H1 (cell line): ENCODE measurements at regions not wholly inside any gene's neighbourhood (a gene's known extent, or its start where the extent isn't known, plus 50 kb on each side); places are given as distances from the start of the nearest gene placed in this dataset.

Experiments
- CTCF ChIA-PET: fragments of 300-600 bp; sonication (Branson Sonifier 250); formaldehyde crosslinking; loops from one replicate; lab custom pipeline; 2021; ENCODE audit not compliant: partially characterized antibody; lab: Charles Lee
- POLR2A ChIA-PET: fragments of 300-600 bp; sonication (Branson Sonifier 250); formaldehyde crosslinking; loops from one replicate; lab custom pipeline; 2021; ENCODE audit warnings: inconsistent platforms; ENCODE audit not compliant: partially characterized antibody; lab: Charles Lee
- DNase-seq, 2 experiments: peaks; one replicate each; pipeline versions ENCODE4 v3.0.0 to v3.0.0-alpha.2; 2010 to 2022; ENCODE audit warnings: low spot score in 2 of 2, low read depth in 1 of 2, mixed read lengths in 1 of 2
- FAIRE-seq: peaks from 2 replicates; lab custom pipeline; 2011; peaks lifted over from hg19 to GRCh38; lab: Jason Lieb, UNC
- H2AFZ ChIP-seq: 2 replicates; pipeline ENCODE4 v1.8.1; 2012; ENCODE audit warnings: low read length, inconsistent platforms
- H2AK5ac ChIP-seq: 2 replicates; pipeline ENCODE4 v1.6.1; 2013; ENCODE audit warnings: low read depth, low read length
- H2BK120ac ChIP-seq: replicated peaks from 2 replicates; pipeline ENCODE3; 2013; ENCODE audit warnings: low read depth, low read length, inconsistent platforms
- H2BK12ac ChIP-seq: 2 replicates; pipeline ENCODE4 v1.6.1; 2013; ENCODE audit warnings: low read depth, low read length
- H2BK15ac ChIP-seq: 2 replicates; pipeline ENCODE4 v1.6.1; 2013; ENCODE audit warnings: low read length
- H2BK20ac ChIP-seq: 2 replicates; pipeline ENCODE4 v1.6.1; 2013; ENCODE audit warnings: low read length
- H2BK5ac ChIP-seq: 2 replicates; pipeline ENCODE4 v1.6.1; 2013; ENCODE audit warnings: low read depth, low read length
- H3K14ac ChIP-seq: 2 replicates; pipeline ENCODE4 v1.6.1; 2013; ENCODE audit warnings: inconsistent platforms; ENCODE audit not compliant: insufficient read length
- H3K18ac ChIP-seq: 2 replicates; pipeline ENCODE4 v1.6.1; 2013; ENCODE audit warnings: low read length; ENCODE audit errors: extremely low read depth
- H3K23ac ChIP-seq: 2 replicates; pipeline ENCODE4 v1.6.1; 2013; ENCODE audit warnings: inconsistent platforms; ENCODE audit not compliant: insufficient read length
- H3K23me2 ChIP-seq: 2 replicates; pipeline ENCODE4 v1.6.1; 2013; ENCODE audit warnings: low read depth, low read length
- H3K27ac ChIP-seq: 2 replicates; pipeline ENCODE4 v1.6.1; 2011; ENCODE audit warnings: low read depth, low read length, inconsistent platforms
- H3K27me3 ChIP-seq, 4 experiments: replicated peaks in 1 of 4; 1 replicate in 1 of 4; 2 replicates in 3 of 4; pipeline versions ENCODE4 v1.6.1 to v1.8.1; 2011 to 2013; ENCODE audit warnings: low read length in 3 of 4, mild to moderate bottlenecking in 3 of 4, inconsistent platforms in 2 of 4, mixed read lengths in 2 of 4, moderate library complexity in 1 of 4; ENCODE audit not compliant: control insufficient read depth in 3 of 4, insufficient read depth in 3 of 4; ENCODE audit errors: extremely low read depth in 1 of 4
- H3K36me3 ChIP-seq, 4 experiments: 2 replicates each; pipeline versions ENCODE4 v1.6.1 to v1.8.1; 2011 to 2013; ENCODE audit warnings: mild to moderate bottlenecking in 4 of 4, low read length in 3 of 4, moderate library complexity in 2 of 4, control low read depth in 1 of 4, inconsistent platforms in 1 of 4; ENCODE audit not compliant: insufficient read depth in 4 of 4, control insufficient read depth in 2 of 4
- H3K4ac ChIP-seq: replicated peaks from 2 replicates; pipeline ENCODE3; 2013; ENCODE audit warnings: low read length, low read depth, mixed read lengths, inconsistent platforms; ENCODE audit not compliant: insufficient read length
- H3K4me1 ChIP-seq, 4 experiments: replicated peaks in 1 of 4; 1 replicate in 1 of 4; 2 replicates in 3 of 4; pipeline versions ENCODE4 v1.6.1 to v1.8.1; 2011 to 2013; ENCODE audit warnings: low read length in 3 of 4, inconsistent platforms in 2 of 4, mixed read lengths in 1 of 4; ENCODE audit not compliant: insufficient read depth in 4 of 4, control insufficient read depth in 3 of 4
- H3K4me2 ChIP-seq, 2 experiments: 2 replicates each; pipeline versions ENCODE4 v1.6.1 to v1.8.1; 2011 to 2013; ENCODE audit warnings: low read depth in 2 of 2, low read length in 2 of 2, control low read depth in 1 of 2, inconsistent platforms in 1 of 2, mild to moderate bottlenecking in 1 of 2; ENCODE audit not compliant: insufficient read depth in 1 of 2
- H3K4me3 ChIP-seq, 4 experiments: fragments of 200-600, 300-600 bp in 1 of 4; sonication (generic), shearing (Covaris generic), sonication (Bioruptor Twin) in 1 of 4; 2 replicates each; pipeline versions ENCODE4 v1.5.1 to v1.8.1; 2011 to 2016; ENCODE audit warnings: low read length in 4 of 4, low read depth in 3 of 4, control low read depth in 2 of 4, inconsistent platforms in 2 of 4, mild to moderate bottlenecking in 2 of 4, mixed read lengths in 1 of 4, moderate library complexity in 1 of 4; ENCODE audit not compliant: insufficient read depth in 2 of 4; ENCODE audit errors: extremely low read depth in 1 of 4
- H3K56ac ChIP-seq: replicated peaks from 2 replicates; pipeline ENCODE3; 2013; ENCODE audit warnings: low read depth, mild to moderate bottlenecking, mixed read lengths, low read length, inconsistent platforms; ENCODE audit not compliant: insufficient read length
- H3K79me1 ChIP-seq: 2 replicates; pipeline ENCODE4 v1.6.1; 2013; ENCODE audit warnings: low read depth, low read length, control low read depth
- H3K79me2 ChIP-seq, 2 experiments: 2 replicates each; pipeline versions ENCODE4 v1.6.1 to v1.8.1; 2012 to 2013; ENCODE audit warnings: low read length in 2 of 2, mild to moderate bottlenecking in 2 of 2, inconsistent platforms in 1 of 2; ENCODE audit not compliant: insufficient read depth in 2 of 2, control insufficient read depth in 1 of 2
- H3K9ac ChIP-seq, 4 experiments: replicated peaks in 1 of 4; 1 replicate in 1 of 4; 2 replicates in 3 of 4; pipeline versions ENCODE4 v1.6.1 to v1.8.1; 2011 to 2013; ENCODE audit warnings: low read depth in 3 of 4, low read length in 3 of 4, control low read depth in 2 of 4, mild to moderate bottlenecking in 2 of 4, moderate library complexity in 2 of 4, inconsistent platforms in 1 of 4; ENCODE audit errors: extremely low read depth in 1 of 4
- H3K9me3 ChIP-seq, 2 experiments: 2 replicates each; pipeline versions ENCODE4 v1.6.1 to v1.8.1; 2012 to 2013; ENCODE audit warnings: mild to moderate bottlenecking in 2 of 2, moderate library complexity in 2 of 2, control low read depth in 1 of 2, inconsistent platforms in 1 of 2, low read depth in 1 of 2, low read length in 1 of 2, mixed read lengths in 1 of 2; ENCODE audit not compliant: insufficient read depth in 2 of 2
- H4K20me1 ChIP-seq, 2 experiments: replicated peaks in 1 of 2; 2 replicates each; pipeline versions ENCODE3 to v1.8.1; 2011 to 2013; ENCODE audit warnings: inconsistent platforms in 2 of 2, low read length in 2 of 2, mild to moderate bottlenecking in 1 of 2; ENCODE audit not compliant: insufficient read depth in 2 of 2, control insufficient read depth in 1 of 2
- H4K5ac ChIP-seq: 2 replicates; pipeline ENCODE4 v1.6.1; 2013; ENCODE audit warnings: low read length, low read depth, mixed read lengths, inconsistent platforms; ENCODE audit not compliant: insufficient read length
- H4K8ac ChIP-seq: 2 replicates; pipeline ENCODE4 v1.8.0; 2013; ENCODE audit warnings: mild to moderate bottlenecking, moderate library complexity, low read length, inconsistent platforms; ENCODE audit not compliant: insufficient read depth; ENCODE audit errors: extremely low read depth
- H4K91ac ChIP-seq: replicated peaks from 2 replicates; pipeline ENCODE3; 2013; ENCODE audit warnings: low read length, mixed read lengths, inconsistent platforms; ENCODE audit not compliant: insufficient read length
- GABPA ChIP-seq: IDR thresholded peaks from 2 replicates; pipeline ENCODE4 v1.6.1; 2011; ENCODE audit warnings: mild to moderate bottlenecking, low read length, moderate library complexity, borderline replicate concordance; ENCODE audit not compliant: insufficient read depth
- POU5F1 ChIP-seq: IDR thresholded peaks from 2 replicates; pipeline ENCODE4 v1.6.1; 2011; ENCODE audit warnings: low read depth, mild to moderate bottlenecking, low read length, moderate library complexity
- RFX5 ChIP-seq: IDR thresholded peaks from 2 replicates; pipeline ENCODE4 v1.6.1; 2011; ENCODE audit warnings: low read depth, low read length, improper control_type of control experiment, borderline replicate concordance
- SIX5 ChIP-seq: IDR thresholded peaks from 2 replicates; pipeline ENCODE4 v1.6.1; 2011; ENCODE audit warnings: mild to moderate bottlenecking, low read depth, low read length
- ZNF274 ChIP-seq: IDR thresholded peaks from 2 replicates; pipeline ENCODE4 v1.7.0; 2012; ENCODE audit warnings: low read length, borderline replicate concordance; ENCODE audit errors: extremely low read depth
- WGBS, 2 experiments: shearing (Covaris generic) in 1 of 2; methylation state at CpG; one replicate each; pipeline versions ENCODE4 v1.1.6 to v1.1.7; 2013 to 2015; ENCODE audit warnings: low lambda C conversion rate in 2 of 2, mixed read lengths in 2 of 2, inconsistent platforms in 1 of 2, low coverage in 1 of 2, missing lambda C conversion rate in 1 of 2; ENCODE audit not compliant: insufficient replicate concordance in 2 of 2, insufficient coverage in 1 of 2, insufficient read length in 1 of 2; ENCODE audit errors: extremely low coverage in 1 of 2, missing lambda C conversion rate in 1 of 2; 5-methylcytosine and 5-hydroxymethylcytosine counted together

DNA sequence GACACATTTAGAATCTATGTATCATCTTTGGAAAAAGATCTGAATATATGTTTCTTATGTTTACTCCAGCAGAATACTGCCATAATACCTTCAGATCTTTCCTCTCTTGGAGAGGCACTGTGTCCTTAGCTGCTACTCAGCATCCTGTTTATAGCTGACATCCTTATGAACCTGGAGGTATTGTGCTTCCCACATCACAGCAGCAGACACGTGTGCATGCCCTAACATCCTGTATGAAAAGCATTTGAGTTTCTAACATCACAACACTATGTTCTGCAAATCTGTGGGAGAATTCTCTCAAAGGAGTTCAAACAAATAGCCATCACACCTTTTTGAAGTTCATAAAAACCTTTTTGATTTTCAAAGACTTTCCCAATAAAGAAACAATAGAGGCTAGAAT, 216.0 kb downstream of the GJA1 start:
- CTCF ChIA-PET: no interaction called here
- no peak overlapping the region for H3K27ac ChIP-seq
- TF ChIP-seq ZNF274 (no peak), GABPA (no peak), RFX5 (no peak), POU5F1 (no peak), SIX5 (no peak)

More for the DNA sequence above, 216.0 kb downstream of the GJA1 start:
- Histone ChIP-seq H3K23me2 (no peaks in the 10 kb centered on the region), H3K9ac (no peak overlapping the region), H3K9me3 (no peaks in the 10 kb centered on the region), H3K4ac (no peak overlapping the region), H3K14ac (no peak overlapping the region), H3K79me1 (no peaks in the 10 kb centered on the region), H3K4me1 (peaks cover 0 to 5% (median 0%) of the 10 kb centered on the region in 4 experiments; a peak in 1 of 7 replicates), H3K56ac (no peak overlapping the region), H4K5ac (no peak overlapping the region), H2BK20ac (no peak overlapping the region), H3K36me3 (no peaks in the 10 kb centered on the region), H2BK5ac (no peak overlapping the region), H3K79me2 (no peaks in the 10 kb centered on the region), H2BK120ac (no peak overlapping the region), H2AK5ac (no peak overlapping the region), H2BK15ac (no peak overlapping the region), H3K27me3 (peaks cover 0 to 2% (median 0%) of the 10 kb centered on the region in 4 experiments; a peak in 1 of 7 replicates), H3K23ac (no peak overlapping the region), H3K4me3 (no peak overlapping the region), H4K20me1 (no peaks in the 10 kb centered on the region), H2BK12ac (no peak overlapping the region), H3K4me2 (no peak overlapping the region), H4K8ac (no peak overlapping the region), H4K91ac (no peak overlapping the region), H3K18ac (no peak overlapping the region), H2AFZ (no peak overlapping the region)
- FAIRE-seq: no peak
- POLR2A ChIA-PET: no interaction called here
- no peak for DNase-seq
- WGBS, 2 experiments: 70% methylated on average over 1 of the region's 1 CpG; no CpG with 5 or more reads in 1 of the 2 experiments
